ENCODE measurements at regions not wholly inside any gene's neighbourhood (a gene's known extent, or its start where the extent isn't known, plus 50 kb on each side); places are given as distances from the start of the nearest gene placed in this dataset.
A peak's percentile ranks its signal among the peaks of the same experiment; 100 is the strongest.

DNA sequence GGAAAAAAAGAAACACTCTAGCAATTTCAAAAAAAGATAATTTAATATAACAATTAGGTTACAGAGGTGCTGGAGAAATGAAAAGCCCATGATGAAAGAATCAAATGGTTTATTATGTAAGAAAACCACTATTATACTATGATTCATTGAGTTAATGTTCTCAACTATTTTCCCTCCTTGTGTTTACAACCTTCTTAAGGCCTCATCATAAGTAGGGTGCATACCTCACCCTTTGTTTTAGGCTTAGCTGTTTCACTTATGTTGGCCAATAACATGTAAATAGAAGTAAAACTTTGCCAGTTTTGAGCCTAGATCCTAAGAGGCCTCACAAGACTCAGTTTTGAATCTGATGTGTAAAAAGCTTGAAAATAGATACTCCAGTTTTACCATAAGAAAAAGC is 418.3 kb upstream of the DDX18 start:
- intact Hi-C loops (cut with DNase I) = no loop called here
- no peak for DNase-seq
- ATAC-seq (ENCODE audit: poor library complexity) = no peak

DNA sequence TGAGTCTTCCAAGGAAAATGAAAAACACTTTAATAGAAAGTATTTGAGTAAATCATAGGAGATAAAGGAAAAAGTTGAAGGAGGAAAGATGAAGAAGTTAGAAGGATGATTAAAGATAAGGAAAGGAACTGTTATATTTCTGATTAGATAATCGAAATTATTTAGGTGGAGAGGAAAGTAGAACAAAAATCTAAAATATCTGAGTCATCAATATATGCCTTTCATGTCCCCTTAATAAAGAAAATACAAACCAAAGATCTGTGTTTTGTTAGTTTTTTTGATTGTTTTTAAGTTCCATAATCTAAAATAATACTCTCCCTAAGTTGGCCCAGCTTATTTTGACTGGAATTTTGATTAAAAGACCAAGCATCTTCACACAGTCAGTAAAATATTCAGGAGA is 412.9 kb upstream of the DDX18 start:
- intact Hi-C loops (cut with DNase I) = no loop called here
- ATAC-seq (ENCODE audit: poor library complexity) = no peak
- no peak for DNase-seq

DNA sequence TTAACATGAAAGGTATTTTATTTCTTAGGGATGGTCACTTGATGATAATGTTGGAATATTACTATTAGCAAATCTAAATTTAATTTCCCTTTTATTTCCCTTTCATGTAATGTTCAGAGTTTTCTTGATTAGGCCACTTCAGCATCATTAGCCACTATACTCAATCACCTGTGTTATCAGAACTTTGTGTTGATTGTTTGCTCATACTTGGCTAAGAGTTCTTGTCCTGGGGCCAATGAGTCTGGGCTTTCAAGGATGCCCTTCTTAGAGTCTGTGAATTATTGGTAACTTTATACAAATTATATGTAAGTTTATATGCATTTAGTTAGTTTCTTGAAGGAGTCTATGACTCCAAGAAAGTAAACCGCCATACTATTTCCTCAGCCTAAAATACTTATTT is 408.0 kb upstream of the DDX18 start:
- intact Hi-C loops (cut with DNase I) = no loop called here
- DNase-seq = no peak
- ATAC-seq (ENCODE audit: poor library complexity) = no peak

DNA sequence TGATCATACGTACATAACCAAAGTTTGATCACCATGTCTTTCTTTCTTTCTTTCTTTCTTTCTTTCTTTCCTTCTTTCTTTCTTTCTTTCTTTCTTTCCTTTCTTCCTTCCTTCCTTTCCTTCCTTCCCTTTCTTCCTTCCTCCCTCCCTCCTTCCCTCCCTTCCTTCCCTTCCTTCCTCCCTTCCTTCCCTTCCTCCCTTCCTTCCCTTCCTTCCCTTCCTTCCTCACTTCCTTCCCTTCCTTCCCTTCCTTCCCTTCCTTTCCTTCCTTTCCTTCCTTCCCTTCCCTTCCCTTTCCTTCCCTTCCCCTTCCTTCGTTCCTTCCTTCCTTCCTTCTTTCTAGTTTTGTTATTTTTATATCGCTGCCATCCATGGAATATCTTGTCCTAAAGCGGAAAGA is 406.7 kb upstream of the DDX18 start:
- DNase-seq = no peak
- ATAC-seq (ENCODE audit: poor library complexity) = no peak
- intact Hi-C loops (cut with DNase I) = no loop called here

DNA sequence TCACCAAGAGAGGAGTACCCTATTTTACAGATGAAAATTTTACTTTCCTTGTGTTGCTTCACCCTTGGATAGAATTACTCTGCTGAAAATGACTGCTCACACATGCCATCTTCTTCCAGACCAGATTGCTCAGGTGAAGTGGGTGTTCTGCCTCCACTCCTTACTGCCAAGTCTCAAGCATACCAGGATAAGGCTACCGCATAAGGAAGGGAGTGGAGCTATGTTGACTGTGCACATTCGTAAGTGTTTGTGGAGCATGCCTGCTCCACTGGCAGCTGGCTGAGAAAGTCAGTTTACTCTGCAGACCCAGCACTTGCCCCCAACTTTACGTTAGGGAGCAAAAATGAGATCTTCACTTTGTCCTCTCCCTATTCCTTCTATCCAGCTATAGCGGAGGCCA is 405.0 kb upstream of the DDX18 start:
- ATAC-seq (ENCODE audit: poor library complexity) = no peak
- intact Hi-C loops (cut with DNase I) = no loop called here

DNA sequence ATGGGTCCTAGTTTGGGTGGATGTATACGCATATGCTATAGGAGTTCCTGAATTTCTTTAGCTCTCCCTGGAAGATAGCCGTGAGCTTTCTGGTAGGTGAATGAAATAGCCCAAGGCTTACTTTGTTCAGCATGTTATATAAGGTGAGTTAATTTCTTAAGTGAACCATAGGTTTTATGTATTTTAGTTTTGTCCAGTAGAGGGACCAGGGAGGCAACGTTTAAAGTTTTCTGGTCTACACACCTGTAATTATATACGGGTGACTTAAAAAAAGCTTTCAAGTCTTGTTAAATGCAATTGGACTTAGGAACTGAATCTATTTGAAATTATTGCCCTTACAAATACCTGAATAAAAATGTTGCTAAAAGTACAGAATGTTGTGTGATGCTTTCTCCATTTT is 402.5 kb upstream of the DDX18 start:
- DNase-seq (no peak), ATAC-seq (ENCODE audit: poor library complexity) (no peak)
- intact Hi-C loops (cut with DNase I) = no loop called here

More for the DNA sequence above, 405.0 kb upstream of the DDX18 start:
- no peak for DNase-seq

DNA sequence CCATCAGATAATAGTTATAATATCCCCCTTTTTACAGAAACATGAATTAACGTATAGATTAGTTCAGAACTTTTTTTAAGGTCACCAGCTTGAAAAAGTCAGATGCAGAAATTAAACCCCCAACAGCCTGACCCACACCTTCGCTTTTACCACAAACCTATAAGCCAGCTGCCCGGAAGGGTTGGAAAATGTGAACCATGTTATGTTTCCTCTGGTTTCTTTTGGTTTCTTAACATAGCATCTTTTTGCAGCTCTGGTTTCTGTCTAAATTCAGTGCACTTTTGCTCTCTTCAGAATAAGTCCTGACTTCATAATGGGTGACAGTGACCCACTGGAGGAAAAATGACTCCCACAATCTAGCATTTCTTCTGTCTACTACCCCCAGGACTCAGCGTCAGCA is 381.7 kb upstream of the DDX18 start:
- intact Hi-C loops (cut with DNase I) = no loop called here
- no peak for ATAC-seq (ENCODE audit: poor library complexity)
- no peak for DNase-seq

DNA sequence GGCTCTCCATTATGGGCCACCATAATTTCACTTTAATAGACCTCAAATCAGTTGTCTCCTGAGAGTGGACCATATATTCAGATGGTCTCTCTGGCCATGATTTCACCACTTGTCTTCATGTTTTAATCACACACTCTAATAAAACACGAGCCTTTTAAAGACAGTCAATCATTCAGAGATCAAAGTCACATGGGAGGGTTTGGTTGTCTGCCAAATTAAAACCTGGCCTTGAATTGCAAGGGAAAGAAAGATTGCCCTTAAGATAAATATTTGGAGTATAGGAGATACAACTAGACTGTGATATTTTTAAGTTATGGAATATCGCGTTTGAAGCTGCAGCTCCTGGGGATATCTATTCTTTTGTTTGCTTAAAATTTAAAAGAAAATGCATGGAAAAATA is 377.8 kb upstream of the DDX18 start:
- DNase-seq = no peak
- no peak for ATAC-seq (ENCODE audit: poor library complexity)
- intact Hi-C loops (cut with DNase I) = no loop called here

DNA sequence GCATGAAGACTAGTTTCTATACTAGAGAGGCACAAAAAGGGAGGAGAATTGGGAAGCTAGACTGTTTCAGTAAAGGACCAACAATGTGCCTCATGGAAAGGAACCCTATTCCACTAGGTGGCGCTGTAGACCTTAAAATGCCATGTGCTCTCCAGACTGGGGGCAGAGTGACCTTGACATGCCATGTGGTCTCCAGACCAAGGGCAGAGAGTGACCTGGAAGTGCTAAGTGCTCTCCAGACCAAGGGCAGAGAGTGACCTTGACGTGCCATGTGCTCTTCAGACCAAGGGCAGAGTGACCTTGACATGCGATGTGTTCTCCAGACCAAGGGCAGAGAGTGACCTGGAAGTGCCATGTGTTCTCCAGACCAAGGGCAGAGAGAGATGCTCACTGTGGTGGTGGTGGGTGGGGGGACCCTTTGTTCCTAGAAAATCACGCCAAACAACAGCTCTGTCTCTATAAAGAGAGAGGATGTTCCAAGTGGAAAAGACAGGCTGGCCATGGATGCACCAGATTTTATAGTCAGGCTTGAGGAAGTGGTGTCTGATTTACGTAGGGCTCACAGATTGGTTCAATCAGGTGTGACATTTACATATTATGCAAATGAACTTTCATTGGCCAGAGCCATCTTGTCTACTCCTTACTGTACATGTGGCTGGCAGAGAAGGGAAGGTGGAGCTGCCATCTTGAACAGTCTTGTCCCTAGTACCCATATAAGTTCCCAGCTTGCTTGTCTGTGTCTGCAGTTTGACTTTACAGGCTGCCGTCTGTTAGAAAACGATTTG is 344.0 kb upstream of the DDX18 start:
- ATAC-seq (ENCODE audit: poor library complexity) = no peak

DNA sequence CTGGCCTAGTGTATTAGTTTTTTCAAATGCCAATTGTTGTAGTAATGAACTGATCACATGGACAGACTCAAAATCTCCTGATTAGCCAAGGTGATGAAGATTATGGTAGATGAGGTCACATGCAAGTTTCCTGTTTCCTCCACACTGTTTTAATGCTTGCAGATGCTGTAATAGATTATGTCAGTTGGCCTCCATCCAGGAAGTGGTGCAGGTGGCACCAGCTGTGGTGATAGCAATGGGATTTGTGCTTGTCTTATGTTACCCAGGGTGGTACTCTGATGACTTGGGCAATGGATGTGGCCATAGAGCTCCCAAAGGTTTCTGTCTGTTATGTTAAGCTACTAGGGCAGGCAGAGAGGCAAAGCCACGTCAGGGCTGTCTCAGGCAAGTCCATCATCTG is 332.9 kb upstream of the DDX18 start:
- intact Hi-C loops (cut with DNase I) = no loop called here
- no peak for ATAC-seq (ENCODE audit: poor library complexity)
- DNase-seq = no peak

More for the DNA sequence above, 344.0 kb upstream of the DDX18 start:
- no peak for DNase-seq
- intact Hi-C loops (cut with DNase I) = no loop called here

DNA sequence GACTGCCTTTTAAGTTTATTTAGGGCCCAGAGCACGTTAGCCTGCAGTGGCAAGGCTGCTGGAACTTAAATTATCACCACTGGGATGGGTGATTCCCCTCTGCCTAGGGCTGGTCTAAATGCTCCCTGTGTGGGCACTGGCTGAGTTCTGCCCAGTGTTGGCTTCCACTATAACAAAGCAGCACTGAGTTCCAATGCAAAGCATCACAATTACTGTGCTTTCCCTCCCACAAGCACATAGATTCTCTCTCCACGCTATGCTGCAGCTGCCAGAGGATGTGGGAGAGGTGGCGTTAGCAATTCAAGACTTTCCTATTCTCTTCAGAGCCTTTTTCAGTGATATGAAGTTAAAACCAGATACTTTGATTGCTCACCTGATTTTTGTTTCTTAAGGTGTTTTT is 328.9 kb upstream of the DDX18 start:
- DNase-seq (no peak), ATAC-seq (ENCODE audit: poor library complexity) (no peak)
- intact Hi-C loops (cut with DNase I) = no loop called here

DNA sequence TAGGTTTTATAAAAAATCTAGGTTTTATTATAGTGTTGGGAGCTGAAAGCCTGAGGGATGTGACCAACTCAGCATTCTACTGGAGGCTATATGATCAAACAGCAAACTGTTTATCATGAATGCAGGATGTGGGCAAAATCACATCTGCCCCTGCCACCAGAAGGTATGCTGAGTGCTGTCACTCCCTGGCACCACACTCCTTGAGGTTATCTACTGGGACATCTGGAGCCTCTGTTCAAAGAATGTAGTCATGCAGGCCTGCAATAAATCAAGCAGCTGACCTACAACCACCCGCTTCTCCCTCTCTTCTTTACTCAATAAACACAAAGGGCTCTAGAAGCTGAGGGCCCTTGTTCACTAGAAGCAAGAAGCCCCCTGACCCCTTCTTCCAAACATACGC is 328.4 kb upstream of the DDX18 start:
- ATAC-seq (ENCODE audit: poor library complexity) (no peak), DNase-seq (no peak)
- intact Hi-C loops (cut with DNase I) = no loop called here

DNA sequence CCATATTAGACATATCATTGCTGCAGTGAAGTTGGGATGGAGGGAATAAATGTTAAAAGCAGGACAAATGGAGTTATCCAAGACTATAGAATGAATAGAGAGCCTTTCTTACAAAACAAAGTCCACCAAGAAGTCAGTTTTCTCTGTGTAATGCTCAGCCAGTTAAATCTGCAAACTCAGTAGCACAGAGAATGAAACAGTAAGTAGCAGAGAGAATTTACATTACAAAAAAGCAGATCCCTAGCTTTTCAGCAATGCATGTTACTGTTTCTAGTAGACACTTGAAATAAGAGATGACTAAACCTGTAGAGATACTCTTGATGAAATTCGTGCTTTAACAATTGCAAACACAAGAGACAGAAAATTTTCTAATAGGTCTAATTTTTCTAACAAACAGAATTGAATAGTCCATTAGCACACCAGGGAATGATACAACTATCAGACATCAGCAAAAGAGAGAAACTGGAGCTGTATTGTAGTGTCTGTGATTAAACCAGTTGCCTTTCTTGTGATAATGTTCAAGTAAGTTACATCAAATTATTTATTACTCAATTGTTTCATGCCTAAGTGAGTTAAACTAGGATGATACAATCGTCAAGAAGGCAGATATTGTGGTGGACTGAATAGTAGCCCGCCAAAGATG is 322.2 kb upstream of the DDX18 start:
- intact Hi-C loops (cut with DNase I) = no loop called here
- DNase-seq (no peak), ATAC-seq (ENCODE audit: poor library complexity) (no peak)

DNA sequence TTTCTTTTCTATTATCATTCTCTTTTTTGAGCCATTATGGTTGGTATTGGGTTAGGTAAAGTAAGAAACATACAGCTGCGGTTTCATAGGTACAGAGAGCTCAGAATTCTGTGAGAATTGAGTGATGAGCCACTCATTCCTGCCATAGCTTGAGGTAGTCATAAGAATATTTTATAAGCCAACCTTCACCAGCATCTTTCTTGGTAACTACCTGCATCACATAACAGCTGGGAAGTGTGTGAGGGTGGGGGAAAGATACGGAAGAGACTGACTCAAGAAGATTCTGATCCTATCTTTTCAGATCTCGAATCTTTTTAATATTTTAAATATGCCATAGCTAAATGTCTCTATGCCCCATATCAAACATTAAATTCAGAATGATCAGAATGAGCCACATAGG is 313.8 kb upstream of the DDX18 start:
- ATAC-seq (ENCODE audit: poor library complexity) = no peak
- no peak for DNase-seq
- intact Hi-C loops (cut with DNase I) = no loop called here

DNA sequence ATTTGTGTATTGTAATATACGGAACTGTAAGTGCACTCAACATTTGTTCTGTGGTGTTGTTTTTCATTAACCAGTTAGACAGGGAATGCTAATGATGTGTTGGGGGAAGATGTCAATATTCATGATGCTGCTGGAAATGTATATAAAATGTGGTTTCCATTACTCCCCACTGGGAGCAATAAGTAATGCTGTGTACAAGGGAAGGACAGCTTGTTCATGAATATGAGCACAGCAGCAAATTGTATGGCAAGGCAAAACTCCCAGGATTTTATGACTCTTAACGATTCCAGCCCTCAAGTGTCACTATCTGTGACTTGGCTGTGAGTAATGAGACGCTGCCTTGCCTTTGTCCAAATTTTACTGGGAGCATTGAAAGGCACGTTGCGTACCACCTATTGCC is 312.4 kb upstream of the DDX18 start:
- intact Hi-C loops (cut with DNase I) = no loop called here
- no peak for DNase-seq
- no peak for ATAC-seq (ENCODE audit: poor library complexity)

DNA sequence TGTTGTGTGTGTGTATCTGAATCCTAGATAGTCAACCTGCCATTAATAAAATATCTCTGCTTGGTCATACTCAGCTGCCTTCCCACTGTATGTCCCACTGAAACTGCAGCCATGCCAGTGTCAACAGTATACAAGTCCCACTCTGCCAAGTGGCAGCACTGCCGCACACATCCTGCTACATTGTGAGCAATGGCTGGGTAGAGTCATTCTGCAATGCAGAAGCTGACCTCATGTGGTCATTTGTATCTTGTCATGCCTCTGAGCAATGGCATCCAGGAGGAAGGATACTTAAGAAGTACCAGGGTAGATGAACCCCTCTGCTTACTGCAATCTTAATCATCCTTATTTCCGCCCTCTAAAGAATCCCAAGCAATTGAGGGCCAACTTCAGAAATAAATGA is 302.2 kb upstream of the DDX18 start:
- no peak for ATAC-seq (ENCODE audit: poor library complexity)
- no peak for DNase-seq
- intact Hi-C loops (cut with DNase I) = no loop called here

DNA sequence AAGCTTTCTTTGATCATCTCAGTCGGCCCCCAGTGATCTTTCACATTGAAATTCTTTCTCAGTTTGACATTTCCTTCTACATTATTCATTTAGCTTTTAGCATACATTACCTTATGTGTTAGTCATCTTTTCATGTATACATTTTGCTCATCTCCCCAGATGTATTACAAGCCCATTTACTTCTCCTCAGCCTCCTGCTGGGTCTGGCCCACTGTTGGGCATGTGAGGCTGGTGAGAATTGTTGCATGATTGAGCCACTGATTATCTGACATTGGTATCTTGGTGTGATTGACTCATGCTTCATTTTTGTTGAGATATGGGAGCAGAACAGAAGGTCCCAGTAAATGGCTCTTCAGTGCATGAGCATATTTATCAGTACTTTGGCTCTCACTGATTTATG is 300.1 kb upstream of the DDX18 start:
- DNase-seq = no peak
- no peak for ATAC-seq (ENCODE audit: poor library complexity)
- intact Hi-C loops (cut with DNase I) = no loop called here

DNA sequence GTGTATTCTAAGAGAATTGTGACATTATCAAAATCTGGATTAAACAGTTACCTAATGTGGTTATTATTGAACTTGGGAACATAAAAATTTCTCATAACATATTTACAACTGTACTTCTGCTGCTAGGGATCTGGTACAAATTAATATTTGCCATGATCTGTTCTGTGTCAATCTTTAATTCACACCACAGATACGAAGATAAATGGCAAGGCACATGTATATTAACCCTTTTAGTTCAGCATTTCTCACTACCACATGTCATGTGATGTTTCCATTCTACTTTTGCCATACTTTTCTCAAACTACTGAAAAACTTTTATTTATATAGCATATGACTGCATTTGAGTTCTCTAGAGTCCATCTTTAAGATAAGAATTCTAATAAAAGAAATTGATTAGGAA is 295.3 kb upstream of the DDX18 start:
- intact Hi-C loops (cut with DNase I) = no loop called here

DNA sequence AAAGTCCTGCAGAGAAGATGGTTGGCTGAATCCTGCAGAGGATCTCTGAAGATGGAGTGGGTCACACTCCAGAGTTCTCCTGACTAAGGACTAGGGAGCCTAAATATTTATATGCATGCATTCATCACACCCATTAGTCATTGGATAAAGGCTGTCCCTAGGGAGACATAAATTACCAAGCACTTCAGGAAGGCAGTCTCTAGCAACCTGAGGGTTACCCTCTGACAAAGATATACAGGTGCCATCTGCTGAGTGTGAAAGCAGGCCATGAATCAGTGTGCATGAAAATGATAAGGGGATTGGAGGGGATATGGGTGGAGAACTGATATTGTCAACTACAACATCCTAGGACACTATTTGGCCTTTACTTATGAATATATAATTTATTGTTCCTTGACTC is 294.8 kb upstream of the DDX18 start:
- ATAC-seq (ENCODE audit: poor library complexity) = no peak
- intact Hi-C loops (cut with DNase I) = no loop called here
- no peak for DNase-seq

More for the DNA sequence above, 295.3 kb upstream of the DDX18 start:
- ATAC-seq (ENCODE audit: poor library complexity) = no peak
- DNase-seq = no peak

DNA sequence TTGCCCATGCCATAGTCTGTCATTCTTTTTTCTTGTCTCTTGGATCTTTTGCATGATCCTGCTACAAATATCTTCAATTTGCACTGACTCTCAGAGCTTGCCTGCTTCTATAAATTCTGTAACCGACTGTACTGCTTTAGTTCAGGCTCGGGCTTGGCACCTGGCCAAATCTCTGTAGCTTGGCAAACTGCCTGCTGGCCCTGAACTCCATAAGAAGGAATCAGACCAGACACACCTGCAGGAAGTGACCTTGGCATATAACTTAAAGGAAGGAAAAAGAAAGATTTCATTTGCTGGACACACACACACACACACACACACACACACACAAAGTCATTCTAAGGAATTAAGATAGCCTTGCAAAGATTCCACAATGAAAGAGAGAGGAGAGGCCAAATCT is 291.2 kb upstream of the DDX18 start:
- DNase-seq = peak; percentile 75
- intact Hi-C loops (cut with DNase I) = no loop called here
- ATAC-seq (ENCODE audit: poor library complexity) = peak; percentile 43
